Epithelial cell of proximal tubule (primary cell): ENCODE measurements at regions not wholly inside any gene's neighbourhood (a gene's known extent, or its start where the extent isn't known, plus 50 kb on each side); places are given as distances from the start of the nearest gene placed in this dataset.
"Not testable (repeated sequence)": the region's sequence is repeated elsewhere in the genome, so short reads cannot be mapped to it uniquely, and the experiment has no call there.

Experiments
- DNase-seq: peaks from one replicate; pipeline ENCODE4 v3.0.0-alpha.2; 2011; ENCODE audit warnings: low read depth
- H3K4me3 ChIP-seq: 2 replicates; pipeline ENCODE4 v1.5.1; 2011; ENCODE audit warnings: low read depth, mild to moderate bottlenecking, low read length
- TF ChIP-seq, protein P1 (sequence below): conservative IDR thresholded peaks from 2 replicates; pipeline ENCODE4 v1.5.1; 2012; ENCODE audit warnings: low read depth, mild to moderate bottlenecking, low read length

DNA sequence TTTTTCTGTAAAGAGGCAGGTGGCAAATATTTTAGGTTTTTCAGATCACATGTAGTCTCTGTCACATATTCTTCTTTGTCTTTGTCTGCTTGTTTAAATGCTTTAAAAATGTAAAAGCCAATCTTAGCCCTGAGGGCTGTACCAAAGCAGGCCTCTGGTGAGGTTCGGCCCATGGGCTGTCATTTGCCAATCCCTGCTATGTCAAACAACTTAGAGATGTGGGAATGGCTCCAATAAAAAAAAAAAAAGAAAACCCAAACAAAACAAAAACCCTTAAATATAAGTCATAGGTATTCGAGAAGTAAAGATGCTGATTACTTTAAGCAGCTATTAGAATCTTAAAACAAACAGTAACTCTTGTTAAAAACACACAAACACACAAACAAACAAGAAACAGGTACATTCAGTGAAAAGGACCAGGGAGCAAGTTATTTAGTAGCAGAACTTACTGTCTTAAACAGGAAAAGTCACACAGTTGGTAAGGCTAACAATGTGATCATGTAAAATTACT lies 61.4 kb upstream of the NAMPT start:
- H3K4me3 ChIP-seq, result no peak overlapping the region
- no peak for DNase-seq
- TF ChIP-seq, protein P1, sequence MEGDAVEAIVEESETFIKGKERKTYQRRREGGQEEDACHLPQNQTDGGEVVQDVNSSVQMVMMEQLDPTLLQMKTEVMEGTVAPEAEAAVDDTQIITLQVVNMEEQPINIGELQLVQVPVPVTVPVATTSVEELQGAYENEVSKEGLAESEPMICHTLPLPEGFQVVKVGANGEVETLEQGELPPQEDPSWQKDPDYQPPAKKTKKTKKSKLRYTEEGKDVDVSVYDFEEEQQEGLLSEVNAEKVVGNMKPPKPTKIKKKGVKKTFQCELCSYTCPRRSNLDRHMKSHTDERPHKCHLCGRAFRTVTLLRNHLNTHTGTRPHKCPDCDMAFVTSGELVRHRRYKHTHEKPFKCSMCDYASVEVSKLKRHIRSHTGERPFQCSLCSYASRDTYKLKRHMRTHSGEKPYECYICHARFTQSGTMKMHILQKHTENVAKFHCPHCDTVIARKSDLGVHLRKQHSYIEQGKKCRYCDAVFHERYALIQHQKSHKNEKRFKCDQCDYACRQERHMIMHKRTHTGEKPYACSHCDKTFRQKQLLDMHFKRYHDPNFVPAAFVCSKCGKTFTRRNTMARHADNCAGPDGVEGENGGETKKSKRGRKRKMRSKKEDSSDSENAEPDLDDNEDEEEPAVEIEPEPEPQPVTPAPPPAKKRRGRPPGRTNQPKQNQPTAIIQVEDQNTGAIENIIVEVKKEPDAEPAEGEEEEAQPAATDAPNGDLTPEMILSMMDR, result no peak

DNA sequence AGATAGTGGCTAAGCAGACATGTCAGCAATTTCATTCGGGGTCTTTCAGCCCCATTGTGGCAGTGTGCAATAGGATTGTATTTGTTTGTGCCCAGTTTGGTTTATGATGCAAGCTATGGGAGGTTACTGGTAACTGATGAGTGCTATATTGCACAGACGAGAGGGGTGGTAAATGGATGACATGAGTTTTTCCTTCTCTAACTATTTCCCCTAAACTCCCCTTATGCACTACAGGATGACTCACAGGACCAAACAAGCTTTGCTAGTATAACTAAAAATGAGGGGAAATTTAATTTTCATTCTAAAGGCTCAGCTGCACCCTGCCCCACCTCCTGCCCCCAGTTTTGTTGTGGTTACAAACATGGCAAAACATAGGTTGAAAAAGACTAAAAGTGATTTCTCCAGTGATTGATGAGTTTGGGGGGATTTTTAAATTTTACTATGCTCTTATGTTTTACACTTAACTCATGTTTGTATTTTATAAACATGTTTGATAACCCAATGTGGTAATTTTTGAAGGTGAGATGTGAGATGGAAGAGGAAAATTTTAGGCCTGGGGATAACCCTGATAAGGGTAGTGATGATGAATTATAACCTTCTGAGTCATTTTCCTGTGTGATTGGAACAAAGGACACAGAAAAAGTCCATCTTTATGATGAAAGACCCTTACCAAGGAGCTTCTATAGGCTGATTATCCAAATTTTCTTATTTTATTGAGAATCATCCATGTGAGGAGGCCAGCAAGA lies 60.8 kb upstream of the NAMPT start:
- DNase-seq, result no peak
- no peak overlapping the region for H3K4me3 ChIP-seq
- TF ChIP-seq, protein P1, result no peak

DNA sequence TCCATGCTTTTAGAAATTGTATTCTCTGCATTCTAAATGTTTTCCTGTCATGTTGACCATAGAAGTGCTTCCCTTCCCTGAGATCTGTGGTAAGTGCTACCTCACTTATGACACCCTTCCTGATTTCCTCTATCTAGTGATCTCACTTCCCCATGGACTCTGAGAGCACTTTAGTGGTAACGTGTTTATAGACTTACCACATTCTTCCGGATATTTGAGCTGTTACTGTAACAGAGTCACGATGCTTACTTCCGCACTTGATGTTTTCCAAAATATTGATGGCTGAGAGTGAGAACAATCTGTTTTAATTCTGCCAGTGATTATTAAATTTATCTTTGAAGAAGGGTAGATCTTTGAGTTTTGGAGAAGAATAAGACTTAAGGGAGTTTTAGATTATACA lies 60.1 kb upstream of the NAMPT start:
- TF ChIP-seq, protein P1, result no peak
- DNase-seq, result no peak
- H3K4me3 ChIP-seq, result no peak overlapping the region

DNA sequence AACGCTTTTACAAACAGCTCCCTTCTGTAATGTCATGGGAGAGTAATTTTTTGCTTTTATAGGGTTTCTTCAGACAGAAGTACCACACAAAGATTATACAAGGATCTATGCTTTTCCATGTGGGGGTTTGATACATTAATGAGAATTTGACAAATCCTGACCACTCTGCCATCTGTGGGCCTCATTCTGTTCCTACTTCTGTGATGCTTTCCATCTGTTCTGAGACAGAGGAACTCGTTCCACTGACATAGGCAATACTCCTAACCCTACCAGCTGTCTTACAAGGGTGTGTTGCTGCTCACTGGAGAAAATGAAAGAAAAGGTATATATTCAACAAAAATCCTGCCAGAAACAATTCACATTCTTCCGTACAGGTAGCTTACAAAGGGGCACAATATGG lies 59.4 kb upstream of the NAMPT start:
- no peak overlapping the region for H3K4me3 ChIP-seq
- TF ChIP-seq, protein P1, result no peak
- no peak for DNase-seq

DNA sequence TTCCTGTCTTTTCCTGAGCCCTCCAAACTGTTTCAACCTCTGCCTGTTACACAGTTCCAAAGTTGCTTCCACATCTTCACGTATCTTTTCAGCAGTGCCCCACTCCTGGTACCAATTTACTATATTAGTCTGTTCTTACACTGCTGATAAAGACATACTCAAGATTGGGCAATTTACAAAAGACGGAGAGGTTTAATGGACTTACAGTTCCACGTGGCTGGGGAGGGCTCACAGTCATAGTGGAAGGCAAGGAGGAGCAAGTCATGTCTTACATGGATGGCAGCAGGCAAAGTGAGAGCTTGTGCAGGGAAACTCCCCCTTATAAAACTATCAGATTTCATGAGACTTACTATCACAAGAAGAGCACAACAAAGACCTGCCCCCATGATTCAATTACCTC lies 57.3 kb upstream of the NAMPT start:
- H3K4me3 ChIP-seq, DNase-seq: not testable (repeated sequence)

DNA sequence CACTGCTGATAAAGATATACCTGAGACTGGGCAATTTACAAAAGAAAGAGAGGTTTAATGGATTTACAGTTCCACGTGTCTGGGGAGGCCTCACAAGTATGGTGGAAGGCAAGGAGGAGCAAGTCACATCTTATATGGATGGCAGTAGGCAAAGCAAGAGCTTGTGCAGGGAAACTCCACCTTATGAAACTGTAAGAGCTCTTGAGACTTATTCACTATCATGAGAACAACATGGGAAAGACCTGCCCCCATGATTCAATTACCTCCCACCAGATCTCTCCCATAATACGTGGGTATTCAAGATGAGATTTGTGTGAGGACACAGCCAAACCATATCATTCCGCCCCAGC lies 55.4 kb upstream of the NAMPT start:
- not testable (repeated sequence) for DNase-seq, H3K4me3 ChIP-seq

DNA sequence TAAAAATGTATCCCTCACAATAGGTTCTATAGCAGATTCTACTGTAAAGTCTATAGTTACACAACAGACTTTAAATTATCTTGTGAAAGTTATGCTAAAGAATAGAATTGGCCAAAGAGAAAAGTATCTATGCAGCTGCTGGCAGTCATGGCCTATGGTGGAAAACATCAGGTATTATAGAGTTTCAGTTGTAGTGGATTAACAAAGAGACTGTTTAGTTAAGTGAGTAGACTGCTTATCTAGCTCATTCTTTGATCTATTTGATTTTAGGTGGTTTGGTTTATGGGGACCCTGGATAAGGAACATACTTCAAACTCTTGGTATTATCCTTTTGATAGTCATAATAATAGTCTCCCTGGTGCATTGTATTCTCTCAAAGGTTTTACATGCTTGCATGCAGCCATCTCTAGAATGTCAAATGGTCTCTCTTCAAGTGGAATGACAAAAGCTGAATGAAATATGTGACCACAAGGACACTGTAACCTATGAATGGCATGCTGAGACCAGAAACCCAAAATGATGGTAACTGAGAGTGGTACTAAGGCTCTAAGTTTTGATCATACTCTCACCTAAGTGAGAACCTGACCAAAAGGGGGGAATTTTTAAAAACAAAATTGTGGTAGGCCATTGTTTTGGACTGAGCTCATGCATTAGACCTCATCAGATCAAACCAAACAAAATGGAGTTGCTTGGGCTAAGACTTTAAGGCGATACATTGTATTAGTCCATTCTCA lies 54.9 kb upstream of the NAMPT start:
- no peak overlapping the region for H3K4me3 ChIP-seq
- TF ChIP-seq, protein P1, result no peak
- DNase-seq, result no peak

DNA sequence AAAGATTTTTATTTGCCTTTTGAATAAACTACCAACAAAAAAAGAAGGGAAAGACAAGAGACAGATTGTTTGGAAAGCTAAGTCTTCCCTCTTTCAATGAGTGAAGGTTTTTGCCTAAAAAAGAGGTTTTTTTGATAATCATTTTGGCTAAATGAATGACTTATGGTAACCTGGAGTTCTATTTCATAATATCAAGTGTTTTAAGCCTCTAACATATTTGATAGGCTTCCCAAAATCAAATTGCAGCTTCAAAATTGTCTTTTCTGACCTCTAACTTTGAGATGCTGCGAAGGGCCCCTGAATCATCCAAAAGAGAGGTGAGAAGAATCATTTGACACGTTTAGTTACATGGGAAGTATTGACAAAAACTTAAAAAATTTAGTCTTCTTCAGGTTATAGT lies 53.0 kb upstream of the NAMPT start:
- TF ChIP-seq, protein P1, result no peak
- no peak for DNase-seq
- H3K4me3 ChIP-seq, result no peak overlapping the region
